ENCODE measurements at regions not wholly inside any gene's neighbourhood (a gene's known extent, or its start where the extent isn't known, plus 50 kb on each side); places are given as distances from the start of the nearest gene placed in this dataset.

DNA sequence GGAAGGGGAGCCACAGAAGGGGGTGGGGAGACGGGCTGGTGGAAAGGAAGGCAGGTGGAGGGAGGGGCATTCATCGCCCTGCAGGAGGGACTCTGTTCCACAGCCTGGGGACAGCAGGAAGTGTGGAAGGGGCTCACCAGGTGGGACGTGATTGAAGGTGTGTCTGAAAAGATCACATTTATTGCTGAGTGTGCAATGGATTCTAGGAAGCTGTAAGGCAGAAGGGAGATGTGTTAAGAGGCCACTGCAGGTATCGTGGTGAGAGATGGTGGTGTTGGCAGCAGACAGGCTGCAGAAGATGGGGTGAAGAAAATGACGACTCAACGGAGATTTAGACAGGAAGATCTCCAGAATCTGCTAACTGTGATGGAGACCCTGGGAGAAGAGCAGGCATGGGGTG, 537.4 kb downstream of the MN1 start:
- no peak for DNase-seq

DNA sequence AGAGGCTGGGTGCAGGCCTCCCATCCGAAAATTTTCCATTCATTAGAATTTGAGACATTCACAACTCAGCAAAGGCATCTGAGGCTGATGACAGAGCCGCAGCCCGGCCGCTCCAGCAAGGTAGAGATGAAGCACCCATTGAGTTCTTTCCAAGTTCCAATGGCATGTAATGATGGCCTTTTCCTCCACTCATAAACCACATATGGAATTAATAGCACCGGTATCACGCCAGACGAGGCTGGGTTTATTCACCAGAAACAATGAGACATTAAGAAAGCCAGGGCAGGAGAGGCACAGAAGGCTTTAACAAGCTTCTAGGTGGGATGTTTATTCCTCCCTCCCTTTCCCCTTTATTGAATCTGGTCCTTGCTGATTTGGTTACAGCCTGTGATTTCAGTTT, 534.4 kb downstream of the MN1 start:
- DNase-seq = no peak

DNA sequence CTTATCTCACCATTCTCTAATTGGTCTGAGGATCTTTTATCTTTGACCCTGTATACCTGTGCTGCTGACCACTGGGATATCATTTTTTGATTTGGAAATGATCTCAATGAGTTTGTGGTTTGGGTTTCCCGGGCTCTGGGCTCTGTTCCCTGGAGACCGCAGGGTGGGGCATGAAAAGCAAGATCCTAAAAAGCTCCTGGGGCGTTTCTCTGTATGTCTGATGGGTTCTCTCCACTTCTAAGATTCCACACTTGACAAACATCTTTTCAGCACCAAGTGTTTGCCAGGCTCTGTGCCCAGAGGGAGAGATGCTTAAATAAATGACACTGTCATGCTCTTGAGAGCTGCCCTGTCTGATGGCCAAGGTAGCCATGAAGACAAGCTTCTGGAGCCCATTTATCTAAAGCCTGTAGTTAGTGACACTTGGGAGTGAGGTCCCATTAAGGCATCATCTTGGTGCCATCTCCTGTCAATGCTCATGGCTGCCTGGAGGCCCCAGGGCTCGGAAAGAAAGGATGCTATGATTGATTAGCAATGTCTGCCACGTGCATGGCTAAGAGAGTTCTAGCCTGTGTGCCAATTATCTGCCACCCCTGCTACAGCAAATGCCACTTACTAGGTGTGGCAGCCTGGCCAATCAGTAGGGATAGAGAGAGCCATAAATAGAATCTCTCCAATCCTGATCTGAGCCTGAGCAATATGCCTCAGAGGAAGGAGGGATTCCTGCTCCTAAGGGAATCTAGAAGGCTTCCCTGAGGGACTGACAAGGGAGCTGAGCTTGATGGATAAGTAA, 531.6 kb downstream of the MN1 start:
- no peak for DNase-seq

DNA sequence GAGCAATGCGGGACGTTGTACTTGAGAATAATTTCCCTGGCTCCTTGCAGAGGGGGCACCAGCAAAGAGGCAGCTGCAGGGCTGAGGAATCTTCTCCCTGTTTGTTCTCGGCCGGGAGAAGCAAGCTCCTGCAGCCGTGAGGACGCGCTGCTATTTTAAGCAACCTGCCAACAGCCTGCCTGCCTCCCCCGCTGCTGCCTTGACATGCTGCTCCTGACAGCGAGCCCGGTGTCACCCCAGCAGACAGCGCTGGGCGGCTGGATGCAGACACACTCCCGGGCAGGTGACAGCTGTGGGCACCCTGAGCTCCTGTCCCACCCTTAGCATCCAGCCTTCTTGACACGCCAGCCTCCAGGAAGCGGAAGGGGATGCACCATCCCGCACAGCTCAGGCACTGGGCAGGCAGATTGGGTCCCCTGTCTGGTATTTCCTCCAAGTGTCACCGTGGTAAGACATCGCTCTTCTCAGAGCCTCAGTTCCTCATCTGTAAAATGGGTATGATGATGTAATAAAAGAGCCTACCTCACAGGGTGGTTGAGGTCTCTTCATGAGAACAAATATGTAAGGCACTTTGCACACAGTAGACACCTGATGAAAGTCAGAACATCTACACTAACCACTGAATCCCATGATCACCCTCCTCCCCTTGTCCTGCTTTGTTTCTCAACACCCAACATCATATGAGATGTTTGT, 530.6 kb downstream of the MN1 start:
- no peak for DNase-seq

DNA sequence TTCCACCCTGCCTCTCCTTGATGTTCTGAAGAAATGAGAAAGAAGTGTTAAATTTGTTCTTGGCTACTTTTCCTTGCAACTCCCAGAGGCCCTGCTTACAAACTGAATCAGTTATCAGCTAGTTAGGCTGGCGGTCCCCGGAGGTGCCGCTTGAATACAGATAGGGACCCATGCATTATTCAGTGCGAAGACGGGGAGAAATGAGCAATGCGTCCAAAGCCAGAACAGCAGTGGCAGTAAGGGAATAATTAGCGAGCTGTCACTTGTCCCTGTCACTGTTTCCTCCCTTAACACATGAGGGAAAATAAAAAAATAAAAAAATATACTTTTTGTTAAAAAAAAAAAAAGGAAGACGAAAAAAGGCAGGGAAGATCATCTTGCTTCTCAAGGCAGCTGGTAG, 528.1 kb downstream of the MN1 start:
- no peak for DNase-seq

DNA sequence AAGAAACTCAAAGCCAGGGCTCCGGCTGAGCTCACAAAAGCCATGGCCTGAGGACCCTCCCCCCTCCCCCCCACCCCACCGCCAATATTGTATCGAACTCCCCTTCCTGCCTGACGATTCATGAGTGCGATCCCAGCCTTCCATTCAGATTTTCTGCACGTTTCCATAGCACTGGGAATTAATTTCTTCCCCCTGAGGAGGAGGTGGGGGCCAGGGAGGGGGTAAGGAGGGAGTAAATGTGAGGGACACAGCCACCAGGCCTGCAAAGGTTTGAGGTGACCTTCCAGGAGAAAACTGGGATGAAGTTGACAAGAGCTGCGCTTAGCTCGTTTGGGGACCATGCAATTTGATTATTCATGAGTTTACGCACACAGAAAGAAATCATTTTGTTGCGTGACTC, 527.7 kb downstream of the MN1 start:
- DNase-seq = no peak

DNA sequence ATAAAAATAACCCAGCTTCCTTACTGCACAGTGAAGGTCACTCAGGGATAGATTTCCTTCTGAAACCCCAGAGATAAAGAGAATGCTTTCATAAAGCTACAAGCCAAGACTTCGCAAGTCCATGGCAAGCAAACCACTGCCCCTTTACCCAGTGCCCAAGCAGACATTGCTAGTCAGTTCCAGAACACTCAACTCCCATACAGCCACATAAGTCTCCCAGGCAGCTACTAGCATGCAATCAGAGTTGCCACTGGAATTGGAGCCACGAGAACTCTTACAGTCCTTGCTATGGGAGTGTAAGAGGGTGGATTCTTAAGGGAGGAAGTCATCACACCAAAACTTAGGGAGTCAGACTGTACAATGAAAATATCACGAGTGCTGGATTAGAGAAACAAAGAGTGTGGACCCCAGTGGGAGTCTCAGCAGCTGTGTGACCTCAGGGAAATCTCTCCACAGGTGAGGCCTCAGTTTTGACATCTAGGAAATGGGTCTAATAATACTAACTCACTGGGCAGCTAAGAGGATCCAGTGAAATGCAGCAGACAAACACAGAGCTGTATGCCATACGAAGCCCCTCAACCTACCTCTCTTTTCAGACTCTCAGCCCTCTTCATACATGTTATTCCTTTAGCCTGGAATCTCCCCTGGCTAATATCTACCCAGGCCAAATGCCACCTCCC, 526.6 kb downstream of the MN1 start:
- DNase-seq = no peak

DNA sequence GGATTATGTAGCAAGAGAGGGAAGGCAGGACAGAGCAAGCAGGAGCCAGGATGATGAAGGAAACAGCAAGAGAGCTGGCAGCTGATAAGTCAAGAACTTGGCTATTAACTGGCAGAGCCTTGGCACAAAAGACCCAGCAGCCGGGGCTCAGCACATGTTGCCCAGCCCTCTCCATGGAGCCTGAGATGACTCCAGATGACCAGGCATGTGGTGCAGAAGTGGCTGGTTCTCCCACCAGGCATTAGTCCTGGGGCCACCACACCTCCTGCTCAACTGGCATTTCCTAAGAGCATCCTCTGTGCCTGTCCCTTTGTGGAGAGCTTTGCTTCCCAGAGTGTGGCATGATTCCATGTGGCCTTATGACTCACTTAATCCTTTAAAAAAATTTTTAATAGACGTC, 522.6 kb downstream of the MN1 start:
- DNase-seq = no peak

DNA sequence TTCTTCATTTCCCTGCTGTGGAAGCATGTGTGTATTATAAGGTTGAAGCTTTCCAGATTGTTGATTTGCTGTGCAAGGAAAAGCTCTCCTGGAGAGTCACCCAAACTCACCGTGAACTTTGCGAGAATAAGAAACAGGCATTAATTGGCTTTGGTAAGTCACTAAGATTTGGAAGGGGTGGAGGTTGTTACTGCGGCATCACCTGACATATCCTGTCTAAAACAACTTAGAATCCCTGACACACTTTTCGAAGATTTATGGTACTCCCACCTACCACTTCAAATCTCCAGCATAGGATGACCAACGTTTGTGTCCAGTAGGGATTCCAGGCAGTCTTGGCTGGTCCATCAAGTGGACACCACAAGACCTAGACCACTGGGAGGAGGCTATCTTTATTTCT, 518.3 kb downstream of the MN1 start:
- no peak for DNase-seq

DNA sequence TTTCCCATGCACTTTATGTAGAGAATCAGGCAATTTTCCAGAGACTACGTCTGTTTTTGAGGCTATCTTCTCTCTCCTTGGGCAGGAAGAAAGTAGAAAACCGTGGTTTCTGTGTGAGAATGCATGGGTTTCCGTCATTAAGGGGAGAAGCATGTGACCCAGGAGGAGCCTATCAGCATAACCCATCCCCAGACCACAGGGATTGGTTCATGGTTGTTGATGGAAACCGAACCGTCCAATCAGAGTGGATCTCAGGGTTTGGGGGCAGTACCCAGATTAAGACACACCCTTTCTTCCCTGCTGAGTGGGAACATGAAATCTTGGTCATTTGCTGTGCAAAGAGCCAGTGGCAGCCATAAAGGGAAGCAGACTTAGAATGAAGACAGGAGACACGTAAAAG, 517.8 kb downstream of the MN1 start:
- DNase-seq = no peak

DNA sequence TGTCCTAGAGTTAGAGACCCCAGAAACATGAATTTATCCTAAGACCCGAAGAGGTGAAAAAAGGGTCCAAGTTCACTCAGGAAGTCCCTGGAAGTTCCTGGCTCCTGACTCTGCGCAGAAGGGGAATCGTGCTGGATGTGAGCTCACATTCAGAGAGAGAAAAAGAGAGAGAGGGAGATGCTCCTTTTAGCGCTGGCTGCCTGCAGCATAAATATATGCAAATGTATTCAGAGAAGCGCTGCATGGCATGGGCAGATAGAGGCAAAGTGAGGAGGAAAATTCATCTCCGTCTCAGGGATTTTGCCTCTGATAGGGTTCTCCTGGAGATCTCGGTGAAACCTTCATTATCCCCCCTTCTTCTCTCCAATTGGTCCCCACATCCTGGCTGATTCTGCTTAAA, 517.2 kb downstream of the MN1 start:
- DNase-seq = no peak

DNA sequence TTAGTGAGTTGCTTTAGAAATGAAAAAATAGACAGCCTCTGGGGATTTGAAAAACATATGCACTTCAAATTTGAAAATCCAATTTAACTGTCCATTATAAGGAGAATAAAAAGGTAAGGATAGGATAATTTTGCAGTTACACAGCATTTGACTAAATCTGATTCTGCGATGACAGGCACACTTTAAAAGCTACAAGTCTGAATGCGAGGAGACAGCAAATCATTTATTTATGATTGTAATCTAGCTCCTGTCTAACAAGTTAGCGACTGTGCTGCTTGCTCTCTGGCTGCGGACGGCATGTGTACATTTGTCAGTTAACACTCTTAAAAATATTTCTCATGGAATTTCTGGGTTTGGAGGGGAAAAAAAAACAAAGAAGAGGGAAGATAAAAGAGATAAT, 514.8 kb downstream of the MN1 start:
- DNase-seq = no peak

DNA sequence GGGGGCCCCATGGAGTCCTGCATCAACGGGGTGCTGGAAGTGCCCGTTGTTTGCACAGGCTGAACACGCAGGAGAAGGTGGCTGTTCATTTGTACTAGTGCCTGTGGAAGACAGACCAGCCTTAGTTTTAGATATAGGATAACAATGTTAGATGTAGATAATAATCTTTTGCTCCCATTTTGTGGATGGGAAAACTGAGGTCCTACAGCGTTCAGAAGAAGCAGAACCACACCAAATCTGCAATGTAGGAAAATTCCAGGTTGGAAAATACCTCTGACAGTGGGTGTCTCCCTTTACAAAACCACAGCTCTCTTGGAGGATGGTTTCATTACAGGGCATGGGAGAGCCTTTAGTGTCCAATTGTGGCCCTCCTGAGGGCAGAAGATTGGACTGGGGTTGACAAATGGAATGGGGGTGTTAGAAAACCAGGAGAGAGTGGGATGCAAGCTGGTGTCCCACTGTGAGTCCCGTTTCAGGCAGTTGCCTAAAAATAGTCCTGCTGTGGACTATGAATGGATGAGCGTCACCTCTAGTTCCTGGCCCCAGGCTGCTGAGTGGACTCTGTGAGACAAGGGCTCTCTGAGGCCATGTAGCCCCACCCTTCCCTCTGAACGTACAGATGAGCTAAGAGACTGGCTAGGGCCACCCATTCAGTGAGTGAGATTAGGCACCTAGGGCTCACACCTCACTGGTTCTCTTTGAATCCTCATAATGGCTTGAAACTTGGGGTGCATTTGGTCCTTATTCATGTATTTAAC, 508.8 kb downstream of the MN1 start:
- no peak for DNase-seq

DNA sequence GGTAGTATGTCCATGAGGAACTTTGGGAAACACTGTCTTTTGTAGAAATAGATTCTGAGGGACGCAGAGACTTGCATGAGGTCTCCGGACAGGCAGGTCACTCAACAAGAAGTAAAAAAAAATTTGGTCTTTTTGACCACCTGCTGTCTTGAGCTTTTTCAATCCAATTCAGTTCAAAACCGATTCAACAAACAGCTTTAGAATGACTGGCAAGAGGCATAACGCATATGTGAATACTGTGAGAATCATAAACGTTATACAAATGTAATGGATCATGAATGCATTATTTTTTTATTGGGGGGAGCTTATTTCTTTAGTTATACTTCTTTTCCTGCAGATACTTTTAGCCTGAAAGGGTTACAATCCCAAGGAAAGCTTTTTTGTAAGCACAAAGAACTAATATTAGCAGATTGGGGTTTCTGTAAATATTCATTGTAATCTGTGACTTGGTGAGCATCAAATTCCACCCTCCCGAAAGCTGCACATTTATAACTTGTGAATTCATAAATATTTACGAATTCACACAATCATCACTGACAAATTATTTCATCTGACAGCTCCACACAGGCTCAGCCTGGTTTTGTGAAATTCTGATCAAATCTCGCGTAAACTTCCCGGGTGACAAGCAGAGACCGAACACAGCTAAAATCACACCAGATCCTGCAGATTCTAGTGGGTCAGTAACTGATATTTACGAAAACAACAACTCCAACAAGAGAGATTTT, 507.7 kb downstream of the MN1 start:
- no peak for DNase-seq

DNA sequence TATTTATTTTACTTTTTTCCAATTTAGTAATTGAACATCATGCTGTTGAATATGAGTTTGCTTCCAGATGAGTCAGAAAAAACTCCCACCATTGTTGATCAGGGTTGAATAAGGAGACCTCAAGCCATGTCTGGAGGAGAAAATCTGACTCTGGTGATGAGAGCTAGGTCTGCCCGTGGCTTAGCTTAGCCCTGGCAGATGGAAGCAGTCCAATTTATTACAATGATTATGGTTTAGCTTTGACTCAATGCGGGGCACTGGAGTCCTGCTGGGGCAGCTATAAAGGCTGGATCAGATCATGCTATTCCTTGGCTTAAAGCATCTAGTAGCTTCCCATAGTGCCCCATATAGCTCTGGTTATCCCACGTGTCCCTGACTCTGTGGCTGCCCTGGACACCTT, 506.5 kb downstream of the MN1 start:
- DNase-seq = peak; percentile 7

DNA sequence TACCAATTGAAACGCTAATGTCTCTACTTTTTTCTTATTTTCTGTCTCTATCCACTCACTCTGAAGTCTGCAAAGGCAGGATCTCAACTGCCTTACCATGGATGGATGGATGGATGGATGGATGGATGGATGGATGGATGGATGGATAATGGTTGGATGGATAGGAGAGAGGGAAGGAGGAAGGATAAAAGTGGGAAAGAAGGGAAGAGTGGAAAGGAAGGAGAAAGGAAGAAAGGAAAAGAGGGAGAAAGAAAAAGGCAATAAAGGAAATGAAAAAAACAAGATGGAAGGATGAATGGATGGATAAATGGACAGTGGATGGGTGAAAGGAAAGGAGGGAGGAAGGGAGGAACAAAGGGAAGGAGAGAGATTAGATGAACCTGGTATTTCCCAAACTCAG, 506.0 kb downstream of the MN1 start:
- DNase-seq = no peak

DNA sequence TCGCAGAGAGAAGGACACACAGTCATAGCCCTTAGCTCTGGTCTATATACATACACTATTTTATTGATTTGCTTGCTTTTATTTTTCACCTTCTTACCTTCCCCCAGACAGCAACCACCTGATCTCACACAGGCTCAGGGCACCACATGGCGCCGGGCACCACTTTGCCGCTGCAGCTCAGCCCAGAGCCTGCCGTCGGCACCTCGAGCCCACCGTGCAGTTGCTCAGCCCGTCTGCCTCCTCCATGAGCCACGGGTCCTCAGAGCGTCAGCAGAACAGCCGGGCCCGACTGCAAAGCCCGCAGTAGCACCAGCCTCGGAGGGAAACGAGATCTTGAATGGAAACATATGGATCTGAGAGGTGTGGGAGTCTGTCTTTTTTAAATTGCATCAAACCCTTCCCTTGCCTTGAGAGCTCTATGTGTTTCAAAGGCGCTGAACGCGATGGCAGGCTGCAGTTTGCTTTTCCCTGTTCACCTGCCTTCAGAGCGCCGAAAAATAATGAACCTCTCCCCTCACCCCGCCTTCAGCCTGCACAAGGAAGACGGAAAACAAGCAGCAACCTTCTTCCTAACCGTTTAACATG, 505.4 kb downstream of the MN1 start:
- DNase-seq = peak; percentile 37

DNA sequence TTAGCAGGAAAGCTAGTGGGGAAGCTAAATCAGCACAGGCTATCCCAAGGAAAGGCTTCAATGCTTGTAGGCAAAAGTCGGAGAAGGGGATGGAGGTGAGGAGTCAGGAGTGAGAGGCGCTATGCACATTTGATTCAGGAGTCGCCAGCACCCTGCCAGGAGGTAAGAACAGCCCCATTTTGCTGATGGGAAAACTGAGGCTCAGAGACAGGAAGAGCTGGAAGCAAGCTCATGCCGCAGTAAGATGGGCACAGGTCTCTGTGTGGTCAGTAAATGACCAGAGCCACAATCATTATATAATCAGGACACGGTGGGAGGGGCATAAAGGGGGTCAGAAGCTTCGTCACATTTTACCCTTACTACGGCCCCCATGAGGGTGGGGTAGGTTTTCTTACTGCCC, 504.4 kb downstream of the MN1 start:
- peak; percentile 31 for DNase-seq

DNA sequence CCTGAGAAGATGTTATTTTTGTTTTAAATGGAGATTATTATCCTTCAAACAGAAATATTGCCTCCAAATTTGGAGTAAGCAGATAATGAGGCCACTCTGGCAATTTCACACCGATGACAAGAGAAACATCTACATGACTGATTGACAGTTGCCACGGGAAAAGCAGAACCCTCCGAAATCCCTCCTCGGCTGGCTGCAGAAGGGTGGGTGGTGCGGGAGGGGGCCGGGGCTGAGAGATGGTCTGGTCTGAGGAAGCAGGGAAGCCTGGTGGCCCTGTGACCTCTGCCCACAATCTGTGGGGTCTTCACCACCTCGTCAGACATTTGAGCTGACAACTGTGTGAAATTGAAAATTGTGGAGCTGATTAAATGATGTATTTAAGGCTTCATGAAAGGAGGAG, 503.2 kb downstream of the MN1 start:
- DNase-seq = peak; percentile 6

DNA sequence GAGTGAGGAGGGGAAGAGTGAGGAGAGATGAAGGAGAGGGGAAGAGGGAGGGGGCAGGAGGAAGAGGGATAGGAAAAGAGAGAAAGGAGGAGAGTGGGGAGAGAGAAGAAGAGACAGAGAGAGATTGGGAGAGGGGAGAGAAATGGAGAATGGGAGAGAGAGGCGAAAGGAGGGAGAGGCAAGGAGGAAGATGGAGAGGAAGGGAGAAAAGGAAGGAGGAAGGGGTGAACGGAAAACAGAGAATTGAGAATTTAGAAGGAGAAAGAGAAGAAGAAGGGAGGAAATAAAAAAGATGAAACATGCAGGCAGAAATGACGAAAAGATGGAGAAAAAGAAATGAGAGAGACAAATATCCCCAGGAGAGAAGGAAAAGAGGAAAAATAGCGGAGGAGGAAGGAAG, 502.8 kb downstream of the MN1 start:
- no peak for DNase-seq

DNA sequence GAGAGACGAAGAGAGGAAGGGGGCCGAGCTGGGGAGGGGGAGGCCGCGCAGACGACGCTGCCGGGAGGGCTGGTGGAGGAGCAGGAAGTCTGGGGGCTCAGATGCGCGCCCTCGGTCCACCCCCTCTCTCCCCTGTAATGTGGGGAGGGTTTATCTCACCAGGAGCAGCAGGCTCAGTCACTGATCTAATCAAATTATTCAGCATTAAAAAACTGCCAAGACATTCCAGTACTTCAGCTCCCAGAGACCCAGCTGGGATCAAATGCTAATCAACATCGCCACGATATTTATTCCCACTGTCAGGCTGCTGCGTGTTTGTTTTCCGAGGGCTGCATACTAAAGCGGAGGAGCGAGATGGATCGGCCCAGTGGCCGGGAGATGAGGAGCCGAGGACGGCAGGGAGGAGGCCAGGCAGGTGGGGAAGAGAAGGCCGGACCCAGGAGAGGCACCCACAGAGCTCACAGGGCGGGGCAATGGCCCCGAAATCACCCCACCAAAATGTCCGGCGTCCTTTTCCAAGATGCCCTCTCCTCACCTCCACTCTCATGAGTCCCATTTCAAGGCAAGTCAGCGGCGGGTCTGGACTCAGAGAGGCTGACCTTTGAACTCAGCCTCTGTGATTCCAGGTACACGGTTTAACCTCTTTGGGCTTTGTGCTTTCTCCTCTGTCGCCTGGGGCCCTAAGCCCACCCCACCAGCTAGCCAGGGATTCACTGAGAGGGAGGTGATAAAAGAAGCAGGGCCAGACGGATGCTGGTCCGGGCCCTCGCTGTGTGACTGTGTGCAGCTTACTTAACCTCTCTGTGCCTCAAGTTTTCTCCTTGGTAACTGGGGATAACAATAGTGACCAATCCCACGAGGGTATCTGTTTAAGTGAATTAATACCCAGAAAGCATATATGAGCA, 502.1 kb downstream of the MN1 start:
- peak; percentile 52 for DNase-seq
